Retinal pigment epithelial cell (primary cell): ENCODE measurements at regions not wholly inside any gene's neighbourhood (a gene's known extent, or its start where the extent isn't known, plus 50 kb on each side); places are given as distances from the start of the nearest gene placed in this dataset.

Source experiments
- DNase-seq: peaks from one replicate; pipeline ENCODE4 v3.0.0-alpha.2; 2010; ENCODE audit warnings: low read depth
- H3K4me3 ChIP-seq: 2 replicates; pipeline ENCODE4 v1.5.1; 2011; ENCODE audit warnings: mild to moderate bottlenecking, low read length, control low read depth, moderate library complexity
- TF ChIP-seq, protein P1 (sequence below): conservative IDR thresholded peaks from 2 replicates; pipeline ENCODE4 v1.5.1; 2011; ENCODE audit warnings: low read depth, low read length, control low read depth, inconsistent platforms

DNA sequence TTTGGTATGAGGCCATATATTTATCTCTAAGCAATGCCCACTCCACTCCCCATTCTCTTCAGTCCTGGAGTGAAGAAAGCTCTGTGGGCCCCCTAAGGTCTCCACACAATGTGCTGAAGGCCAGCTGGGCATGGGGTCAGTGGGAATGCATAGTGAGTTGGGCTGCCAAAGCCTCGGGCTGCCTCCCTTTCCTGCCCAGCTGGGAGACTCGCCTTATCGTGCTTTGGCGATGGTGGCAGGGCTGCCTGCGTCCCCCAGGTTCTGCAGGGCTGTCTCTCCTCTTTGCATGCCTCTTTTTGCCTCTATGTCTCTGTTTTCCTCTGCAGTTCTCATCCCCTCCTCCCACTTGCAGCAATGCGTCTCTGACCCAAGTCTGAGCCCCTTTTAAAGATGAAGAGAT, 116.5 kb downstream of the CYLD start:
- DNase-seq: no peak
- no peak overlapping the region for H3K4me3 ChIP-seq
- TF ChIP-seq, protein P1, sequence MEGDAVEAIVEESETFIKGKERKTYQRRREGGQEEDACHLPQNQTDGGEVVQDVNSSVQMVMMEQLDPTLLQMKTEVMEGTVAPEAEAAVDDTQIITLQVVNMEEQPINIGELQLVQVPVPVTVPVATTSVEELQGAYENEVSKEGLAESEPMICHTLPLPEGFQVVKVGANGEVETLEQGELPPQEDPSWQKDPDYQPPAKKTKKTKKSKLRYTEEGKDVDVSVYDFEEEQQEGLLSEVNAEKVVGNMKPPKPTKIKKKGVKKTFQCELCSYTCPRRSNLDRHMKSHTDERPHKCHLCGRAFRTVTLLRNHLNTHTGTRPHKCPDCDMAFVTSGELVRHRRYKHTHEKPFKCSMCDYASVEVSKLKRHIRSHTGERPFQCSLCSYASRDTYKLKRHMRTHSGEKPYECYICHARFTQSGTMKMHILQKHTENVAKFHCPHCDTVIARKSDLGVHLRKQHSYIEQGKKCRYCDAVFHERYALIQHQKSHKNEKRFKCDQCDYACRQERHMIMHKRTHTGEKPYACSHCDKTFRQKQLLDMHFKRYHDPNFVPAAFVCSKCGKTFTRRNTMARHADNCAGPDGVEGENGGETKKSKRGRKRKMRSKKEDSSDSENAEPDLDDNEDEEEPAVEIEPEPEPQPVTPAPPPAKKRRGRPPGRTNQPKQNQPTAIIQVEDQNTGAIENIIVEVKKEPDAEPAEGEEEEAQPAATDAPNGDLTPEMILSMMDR: no peak

DNA sequence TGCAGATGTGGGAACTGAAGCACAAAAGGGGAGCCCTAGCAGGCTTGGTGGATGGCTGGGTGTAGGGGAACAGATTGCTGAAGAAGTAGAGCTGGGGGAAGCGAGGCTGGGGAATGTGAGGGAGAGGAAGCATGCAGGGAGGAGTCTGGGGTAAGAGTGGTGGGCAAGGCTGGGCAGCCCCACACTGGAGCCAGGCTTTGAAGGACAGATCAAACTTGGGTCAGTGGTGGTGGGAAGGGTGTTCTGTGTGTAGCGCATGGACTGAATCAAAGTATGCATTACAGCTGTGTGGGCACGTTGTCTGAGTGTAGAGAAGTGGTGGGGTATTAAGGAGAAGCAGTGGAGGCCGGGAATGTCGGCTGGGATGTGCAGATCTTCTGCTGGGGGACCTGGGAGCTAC, 116.0 kb downstream of the CYLD start:
- H3K4me3 ChIP-seq: no peak overlapping the region
- no peak for DNase-seq
- TF ChIP-seq, protein P1: no peak

DNA sequence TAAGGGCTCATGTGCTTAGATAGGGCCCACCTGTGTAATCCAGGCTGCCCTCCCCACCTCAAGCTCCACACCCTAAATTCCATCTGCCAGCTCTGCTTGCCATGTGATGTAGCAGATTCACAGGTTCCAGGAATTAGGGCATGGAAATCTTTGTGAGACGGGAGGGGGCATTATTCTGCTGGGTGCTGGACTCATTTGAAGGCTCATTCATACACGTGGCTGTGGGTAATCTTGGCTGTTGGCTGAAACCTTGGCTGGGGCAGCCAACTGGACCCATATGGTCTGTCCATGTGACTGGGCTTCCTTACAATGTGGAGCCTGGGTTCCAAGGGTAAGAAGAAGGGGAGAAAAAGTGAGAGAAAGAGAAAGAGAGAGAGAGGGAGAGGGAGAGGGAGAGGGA, 115.1 kb downstream of the CYLD start:
- TF ChIP-seq, protein P1: no peak
- DNase-seq: no peak

DNA sequence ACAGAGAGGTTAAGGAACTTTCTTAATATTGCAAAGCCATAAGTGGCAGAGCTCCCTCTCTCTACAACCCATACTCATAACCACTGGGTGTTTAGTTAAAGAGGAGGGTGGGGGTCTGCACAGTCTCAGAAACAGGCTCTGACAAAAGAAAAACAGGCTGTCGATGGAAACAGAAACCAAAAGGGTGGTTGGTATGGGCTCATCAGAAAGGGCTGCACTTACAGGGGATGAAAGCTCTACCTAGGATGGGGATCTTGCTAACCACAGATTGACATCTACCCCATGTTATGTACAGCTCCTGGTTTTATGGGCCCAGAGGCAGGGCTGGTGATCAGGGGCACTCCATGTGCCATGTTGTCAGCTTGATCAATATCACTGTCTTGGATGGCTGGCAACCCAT, 111.4 kb downstream of the CYLD start:
- no peak overlapping the region for H3K4me3 ChIP-seq
- no peak for DNase-seq
- TF ChIP-seq, protein P1: no peak

More for the DNA sequence above, 115.1 kb downstream of the CYLD start:
- no peak overlapping the region for H3K4me3 ChIP-seq
